ENCODE measurements at regions not wholly inside any gene's neighbourhood (a gene's known extent, or its start where the extent isn't known, plus 50 kb on each side); places are given as distances from the start of the nearest gene placed in this dataset.

DNA sequence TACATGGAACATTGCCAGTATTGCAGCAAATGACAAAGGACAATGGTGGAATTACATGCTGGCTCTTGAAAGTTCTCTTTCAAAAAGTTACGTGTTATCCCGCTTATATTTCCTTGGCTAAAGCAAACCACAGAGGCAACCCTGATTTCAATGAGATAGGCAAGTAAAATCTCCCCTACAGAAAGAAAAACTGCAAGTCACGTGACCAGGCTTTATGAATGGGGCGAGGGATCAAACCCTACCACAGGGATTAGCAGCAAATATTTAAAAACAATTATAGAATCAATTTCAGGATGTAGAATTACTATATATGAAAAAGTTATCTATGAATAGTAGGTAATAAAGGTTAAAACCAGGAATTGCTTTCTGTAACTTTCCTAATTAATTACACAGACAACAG is 603.4 kb upstream of the GBE1 start:
- H3K4me1 ChIP-seq (ENCODE audit: insufficient read depth, low read length), result no peaks in the 10 kb centered on the region
- CTCF ChIA-PET, result no interaction called here
- DNase-seq (no peak), ATAC-seq (no peak)
- no peaks in the 10 kb centered on the region for H3K36me3 ChIP-seq (ENCODE audit: low read depth, low read length)
- no peak overlapping the region for H3K9ac ChIP-seq (ENCODE audit: low read length)
- no TSS peak for BruUV-seq (replicated peaks)
- TF ChIP-seq EZH2phosphoT487 (IDR thresholded peaks at IDR 0.05; ENCODE audit: borderline replicate concordance, low read length), result no peak
- TF ChIP-seq, protein P1, sequence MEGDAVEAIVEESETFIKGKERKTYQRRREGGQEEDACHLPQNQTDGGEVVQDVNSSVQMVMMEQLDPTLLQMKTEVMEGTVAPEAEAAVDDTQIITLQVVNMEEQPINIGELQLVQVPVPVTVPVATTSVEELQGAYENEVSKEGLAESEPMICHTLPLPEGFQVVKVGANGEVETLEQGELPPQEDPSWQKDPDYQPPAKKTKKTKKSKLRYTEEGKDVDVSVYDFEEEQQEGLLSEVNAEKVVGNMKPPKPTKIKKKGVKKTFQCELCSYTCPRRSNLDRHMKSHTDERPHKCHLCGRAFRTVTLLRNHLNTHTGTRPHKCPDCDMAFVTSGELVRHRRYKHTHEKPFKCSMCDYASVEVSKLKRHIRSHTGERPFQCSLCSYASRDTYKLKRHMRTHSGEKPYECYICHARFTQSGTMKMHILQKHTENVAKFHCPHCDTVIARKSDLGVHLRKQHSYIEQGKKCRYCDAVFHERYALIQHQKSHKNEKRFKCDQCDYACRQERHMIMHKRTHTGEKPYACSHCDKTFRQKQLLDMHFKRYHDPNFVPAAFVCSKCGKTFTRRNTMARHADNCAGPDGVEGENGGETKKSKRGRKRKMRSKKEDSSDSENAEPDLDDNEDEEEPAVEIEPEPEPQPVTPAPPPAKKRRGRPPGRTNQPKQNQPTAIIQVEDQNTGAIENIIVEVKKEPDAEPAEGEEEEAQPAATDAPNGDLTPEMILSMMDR (conservative IDR thresholded peaks at IDR 0.05; ENCODE audit: low read depth, low read length), result no peak
- TF ChIP-seq EZH2 (IDR thresholded peaks at IDR 0.05; ENCODE audit: low read length, unreplicated experiment), result no peak
- no peaks in the 10 kb centered on the region for H3K9me2 ChIP-seq (replicated peaks; ENCODE audit: low read length)
- intact Hi-C loops (cut with micrococcal nuclease), result no loop called here
- H3K9me3 ChIP-seq (ENCODE audit: low read length), result no peaks in the 10 kb centered on the region
- H2AFZ ChIP-seq (ENCODE audit: low read length), result no peak overlapping the region
- H3K79me2 ChIP-seq (ENCODE audit: low read length), result no peaks in the 10 kb centered on the region
- H3K27me3 ChIP-seq (ENCODE audit: low read length), result no peaks in the 10 kb centered on the region
- H4K20me1 ChIP-seq (ENCODE audit: low read length), result no peaks in the 10 kb centered on the region
- H3K27ac ChIP-seq (ENCODE audit: low read length), result no peak overlapping the region
- no peaks in the 10 kb centered on the region for H3F3A ChIP-seq (ENCODE audit: low read length, unreplicated experiment)
- H3K4me3 ChIP-seq (ENCODE audit: low read length), result no peak overlapping the region
- POLR2A ChIA-PET (ENCODE audit: unreplicated experiment), result no interaction called here
- H3K4me2 ChIP-seq (ENCODE audit: low read length), result no peak overlapping the region

DNA sequence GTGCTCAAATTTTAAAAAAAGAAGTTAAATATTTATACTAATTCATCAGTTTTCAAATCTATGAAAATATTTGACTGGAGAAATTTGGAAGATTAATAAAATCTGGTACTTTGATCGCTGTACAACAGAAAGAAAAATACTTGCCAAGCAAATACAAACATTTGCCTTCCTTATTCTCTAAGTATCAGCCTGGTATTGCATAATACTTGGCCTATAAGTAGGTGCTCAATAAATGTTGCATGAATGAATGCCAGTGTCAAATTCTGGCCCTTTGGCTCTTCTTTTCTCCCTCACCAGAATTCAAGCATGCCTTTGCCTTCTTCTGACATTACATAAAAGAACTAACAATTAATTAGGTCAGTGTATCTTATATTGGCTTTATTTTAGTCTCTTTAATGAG is 601.7 kb upstream of the GBE1 start:
- ATAC-seq (no peak), DNase-seq (no peak)
- POLR2A ChIA-PET (ENCODE audit: unreplicated experiment), result no interaction called here
- no peak overlapping the region for H3K27ac ChIP-seq (ENCODE audit: low read length)
- CTCF ChIA-PET, result no interaction called here
- H2AFZ ChIP-seq (ENCODE audit: low read length), result no peak overlapping the region
- TF ChIP-seq EZH2phosphoT487 (IDR thresholded peaks at IDR 0.05; ENCODE audit: borderline replicate concordance, low read length) (no peak), EZH2 (IDR thresholded peaks at IDR 0.05; ENCODE audit: low read length, unreplicated experiment) (no peak)
- TF ChIP-seq, protein P1 (conservative IDR thresholded peaks at IDR 0.05; ENCODE audit: low read depth, low read length), result no peak
- no peak overlapping the region for H3K4me2 ChIP-seq (ENCODE audit: low read length)
- no peaks in the 10 kb centered on the region for H3K79me2 ChIP-seq (ENCODE audit: low read length)
- H3K4me1 ChIP-seq (ENCODE audit: insufficient read depth, low read length), result no peaks in the 10 kb centered on the region
- intact Hi-C loops (cut with micrococcal nuclease), result no loop called here
- H3K9me3 ChIP-seq (ENCODE audit: low read length), result no peaks in the 10 kb centered on the region
- no peak overlapping the region for H3K9ac ChIP-seq (ENCODE audit: low read length)
- BruUV-seq (replicated peaks), result no TSS peak
- H3K4me3 ChIP-seq (ENCODE audit: low read length), result no peak overlapping the region
- H3F3A ChIP-seq (ENCODE audit: low read length, unreplicated experiment), result no peaks in the 10 kb centered on the region
- H3K27me3 ChIP-seq (ENCODE audit: low read length), result no peaks in the 10 kb centered on the region
- H3K36me3 ChIP-seq (ENCODE audit: low read depth, low read length), result no peaks in the 10 kb centered on the region
- H3K9me2 ChIP-seq (replicated peaks; ENCODE audit: low read length), result no peaks in the 10 kb centered on the region
- H4K20me1 ChIP-seq (ENCODE audit: low read length), result no peaks in the 10 kb centered on the region

DNA sequence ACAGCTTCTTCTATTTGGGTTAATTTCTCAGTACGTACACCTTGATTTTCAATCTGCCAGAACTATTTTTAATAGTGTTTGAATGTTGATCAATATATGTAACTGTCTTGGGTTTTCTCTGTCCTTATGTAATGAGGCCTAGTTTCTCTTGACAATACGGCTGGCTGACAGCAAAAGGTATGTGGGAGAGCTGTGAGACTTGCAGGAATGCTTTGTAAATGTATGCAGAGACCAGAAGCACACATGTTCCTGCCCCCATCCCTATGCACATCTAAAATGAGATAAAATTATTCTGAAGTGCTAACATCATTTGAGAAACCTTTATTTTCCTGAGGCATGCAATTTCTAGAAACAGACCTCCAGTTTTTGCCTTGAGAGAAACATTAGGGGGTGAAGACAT is 593.8 kb upstream of the GBE1 start:
- H3K9ac ChIP-seq (ENCODE audit: low read length), result no peak overlapping the region
- intact Hi-C loops (cut with micrococcal nuclease), result no loop called here
- H3K4me1 ChIP-seq (ENCODE audit: insufficient read depth, low read length), result no peaks in the 10 kb centered on the region
- H3K9me3 ChIP-seq (ENCODE audit: low read length), result no peaks in the 10 kb centered on the region
- H3K4me3 ChIP-seq (ENCODE audit: low read length), result no peak overlapping the region
- H2AFZ ChIP-seq (ENCODE audit: low read length), result no peak overlapping the region
- no TSS peak for BruUV-seq (replicated peaks)
- H3K4me2 ChIP-seq (ENCODE audit: low read length), result no peak overlapping the region
- CTCF ChIA-PET, result interaction anchor here (0.6 kb wide), 1 partner anchor 425 kb away, joined by 3 read pairs; no protein-coding TSS in a partner anchor
- POLR2A ChIA-PET (ENCODE audit: unreplicated experiment), result no interaction called here
- DNase-seq, result no peak
- H3F3A ChIP-seq (ENCODE audit: low read length, unreplicated experiment), result no peaks in the 10 kb centered on the region
- H3K27me3 ChIP-seq (ENCODE audit: low read length), result no peaks in the 10 kb centered on the region
- no peaks in the 10 kb centered on the region for H3K79me2 ChIP-seq (ENCODE audit: low read length)
- H3K36me3 ChIP-seq (ENCODE audit: low read depth, low read length), result no peaks in the 10 kb centered on the region
- TF ChIP-seq, protein P1 (conservative IDR thresholded peaks at IDR 0.05; ENCODE audit: low read depth, low read length), result no peak
- TF ChIP-seq EZH2 (IDR thresholded peaks at IDR 0.05; ENCODE audit: low read length, unreplicated experiment) (no peak), EZH2phosphoT487 (IDR thresholded peaks at IDR 0.05; ENCODE audit: borderline replicate concordance, low read length) (no peak)
- H4K20me1 ChIP-seq (ENCODE audit: low read length), result no peaks in the 10 kb centered on the region
- H3K27ac ChIP-seq (ENCODE audit: low read length), result no peak overlapping the region
- no peaks in the 10 kb centered on the region for H3K9me2 ChIP-seq (replicated peaks; ENCODE audit: low read length)
- no peak for ATAC-seq

All from PC-3 (cell line).